GM21528 (cell line): ENCODE measurements at regions not wholly inside any gene's neighbourhood (a gene's known extent, or its start where the extent isn't known, plus 50 kb on each side); places are given as distances from the start of the nearest gene placed in this dataset.
A peak's percentile ranks its signal among the peaks of the same experiment; 100 is the strongest.

Source experiments
- ATAC-seq: cut with Tn5 transposase; IDR thresholded peaks from one replicate; pipeline ENCODE4 v1.9.1; 2021; ENCODE audit warnings: mild to moderate bottlenecking, moderate library complexity; ENCODE audit not compliant: unreplicated experiment, low FRiP score

DNA sequence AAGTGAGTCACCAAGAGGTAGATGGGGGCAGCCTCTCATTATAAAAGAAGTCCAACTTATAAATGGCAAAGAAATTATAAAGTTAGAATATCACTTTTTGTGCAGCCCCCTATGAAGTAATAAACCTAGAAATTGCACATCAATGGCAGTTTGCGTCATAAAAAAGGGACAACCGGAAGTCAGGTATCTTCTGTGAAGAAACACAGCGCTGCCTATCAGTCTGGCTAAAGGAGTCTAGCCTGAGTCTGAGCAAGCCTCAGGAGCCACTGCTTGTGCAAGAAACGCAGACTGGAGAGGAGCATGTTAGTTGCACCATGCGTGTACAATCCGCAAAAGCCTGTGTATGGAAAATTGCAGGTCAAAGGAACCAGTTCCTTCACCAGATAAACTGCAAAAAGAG is 178.4 kb downstream of the ARRDC4 start:
- ATAC-seq: no peak

GRCh38 chr15:98139337-98139736 is 178.8 kb downstream of the ARRDC4 start:
- ATAC-seq: no peak

DNA sequence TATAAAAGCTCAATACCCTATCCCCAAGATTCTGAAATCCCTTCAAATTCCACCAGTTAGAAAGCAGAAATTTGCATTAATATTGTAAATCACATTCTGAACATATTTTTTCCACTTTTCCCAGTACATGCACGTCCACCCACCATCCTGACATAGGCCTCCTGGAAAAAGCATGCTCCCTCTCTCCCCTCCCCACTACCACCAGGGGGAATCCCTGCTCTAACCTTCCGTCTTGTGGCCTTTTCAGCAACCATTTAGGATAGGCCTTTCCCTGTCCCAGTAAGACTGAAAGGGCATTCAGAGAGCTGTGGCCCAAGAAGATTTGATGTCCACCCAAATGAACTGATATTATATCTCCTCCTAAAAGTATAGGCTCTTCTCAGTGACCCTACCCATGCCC is 182.1 kb downstream of the ARRDC4 start:
- no peak for ATAC-seq

DNA sequence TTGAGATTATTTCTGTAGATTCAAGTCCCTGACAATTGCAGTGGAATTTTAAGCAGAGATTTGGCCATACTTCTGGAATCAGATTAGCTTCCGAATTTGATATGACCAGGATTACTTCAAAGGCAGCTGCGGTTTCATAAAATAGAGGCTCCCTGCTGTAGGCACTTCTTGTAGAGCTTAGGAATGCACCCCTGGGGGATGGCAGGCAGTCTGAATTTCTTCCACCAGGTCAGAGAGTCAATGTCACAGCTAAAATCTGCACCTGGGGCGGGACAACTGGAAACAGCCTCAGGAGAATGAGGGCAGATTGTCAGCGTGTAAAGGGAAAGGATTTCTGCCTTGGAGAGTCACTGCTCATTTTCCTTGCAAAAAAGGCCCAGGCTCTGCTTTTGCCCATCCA is 182.6 kb downstream of the ARRDC4 start:
- ATAC-seq: no peak

GRCh38 chr15:98144388-98144787 is 183.9 kb downstream of the ARRDC4 start:
- no peak for ATAC-seq

DNA sequence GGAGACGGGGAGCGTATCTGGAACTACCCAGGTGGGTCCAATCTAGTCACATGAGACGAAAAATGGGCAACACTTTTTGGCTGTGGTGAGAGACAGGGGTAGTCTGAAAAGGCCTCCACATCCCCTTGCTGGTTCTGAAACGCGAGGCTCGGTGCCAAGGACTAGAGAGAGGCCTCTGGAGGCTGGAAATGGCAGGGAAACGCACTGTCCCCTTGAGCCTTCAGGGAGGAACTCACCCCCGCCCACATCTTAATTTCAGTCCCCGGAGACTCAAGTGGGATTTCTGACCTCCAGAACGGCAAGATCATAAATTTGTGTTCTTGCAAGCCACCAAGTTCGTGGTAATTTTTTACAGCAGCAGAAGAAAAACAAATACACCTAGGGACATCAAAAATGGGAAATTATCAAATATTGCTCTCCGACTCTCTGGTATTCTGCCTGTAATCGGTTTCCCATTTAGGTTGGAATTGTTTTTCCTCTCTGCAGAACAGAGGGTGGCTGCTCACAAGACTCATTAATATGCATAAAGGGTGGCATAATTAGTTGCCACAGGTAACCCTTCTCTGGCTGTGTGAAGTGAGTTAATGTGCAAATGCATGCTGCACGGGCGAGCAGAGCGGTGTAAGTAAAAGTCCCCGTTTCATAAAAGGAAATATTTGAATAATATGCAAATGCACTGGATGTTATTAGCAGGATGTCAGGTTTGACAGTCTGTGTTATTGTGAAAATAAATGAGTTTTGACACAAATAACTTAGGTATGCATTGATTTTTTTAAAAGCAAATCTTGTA is 185.7 kb downstream of the ARRDC4 start:
- no peak for ATAC-seq

- no peak for ATAC-seq
These were observed 186.9 kb downstream of the ARRDC4 start for GRCh38 chr15:98147415-98147814.

GRCh38 chr15:98150084-98150483 is 189.6 kb downstream of the ARRDC4 start:
- no peak for ATAC-seq

DNA sequence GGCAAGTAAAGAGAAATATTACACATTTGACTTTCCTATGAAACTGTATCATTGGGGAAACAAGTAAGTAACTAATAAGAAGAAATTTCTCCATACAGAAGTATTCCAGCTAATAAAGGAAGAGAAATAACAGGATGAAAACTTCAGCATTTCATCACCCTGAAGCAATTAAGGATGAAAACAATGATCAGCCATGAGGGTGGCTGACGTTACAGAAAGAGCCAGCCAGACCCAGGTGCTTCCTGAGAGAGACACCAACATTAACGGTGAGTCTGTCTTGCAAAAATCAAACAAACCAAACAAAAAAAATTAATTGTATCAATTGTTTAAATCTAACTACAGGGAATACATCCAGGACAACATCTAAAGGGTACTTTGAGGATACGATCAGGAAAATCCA is 190.0 kb downstream of the ARRDC4 start:
- no peak for ATAC-seq

GRCh38 chr15:98151096-98151495 is 190.6 kb downstream of the ARRDC4 start:
- ATAC-seq: no peak

- ATAC-seq: no peak
These were observed 191.7 kb downstream of the ARRDC4 start for GRCh38 chr15:98152156-98152555.

GRCh38 chr15:98154863-98155262 is 194.4 kb downstream of the ARRDC4 start:
- no peak for ATAC-seq

DNA sequence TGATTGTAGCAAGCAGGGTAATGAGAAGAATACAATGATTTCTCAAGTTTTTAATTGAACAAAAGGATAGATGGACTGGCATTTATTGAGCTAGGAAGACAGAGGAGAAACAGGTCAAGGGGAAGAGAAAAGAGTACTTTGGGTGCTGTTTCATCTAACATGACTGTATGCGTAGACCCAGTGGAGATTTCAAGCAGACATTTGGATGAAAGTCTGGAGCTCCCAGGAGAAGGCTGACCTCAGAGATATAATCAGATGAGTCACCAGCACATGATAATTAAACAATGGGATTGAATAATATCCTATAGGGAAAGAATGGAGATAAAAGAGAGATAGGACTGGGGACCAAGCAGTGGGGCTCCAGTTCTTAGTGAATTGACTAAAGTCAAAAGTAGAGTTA is 194.9 kb downstream of the ARRDC4 start:
- ATAC-seq: no peak

DNA sequence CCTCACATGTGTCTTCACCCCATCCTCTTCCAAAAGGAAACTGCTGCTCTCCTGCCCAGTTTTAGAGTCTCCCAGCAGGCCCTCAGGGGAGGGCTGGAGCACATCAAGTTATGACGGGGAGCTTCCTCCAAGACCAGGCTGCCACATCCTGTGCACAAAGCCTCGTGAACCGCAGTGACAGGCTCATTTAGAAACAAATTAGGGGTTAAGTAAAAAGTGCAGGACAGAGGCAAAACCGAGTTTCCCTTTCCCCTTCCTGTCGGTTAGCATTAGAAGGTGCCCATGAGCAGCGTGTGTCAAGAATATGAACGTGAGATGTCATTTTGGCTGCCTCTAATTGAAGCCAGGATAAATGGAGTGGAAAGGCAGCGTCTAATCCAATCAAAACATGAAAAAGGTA is 199.7 kb downstream of the ARRDC4 start:
- peak; percentile 71 for ATAC-seq

- no peak for ATAC-seq
These were observed 203.0 kb downstream of the ARRDC4 start for GRCh38 chr15:98163319-98164045.

GRCh38 chr15:98164571-98164970 is 204.1 kb downstream of the ARRDC4 start:
- no peak for ATAC-seq

DNA sequence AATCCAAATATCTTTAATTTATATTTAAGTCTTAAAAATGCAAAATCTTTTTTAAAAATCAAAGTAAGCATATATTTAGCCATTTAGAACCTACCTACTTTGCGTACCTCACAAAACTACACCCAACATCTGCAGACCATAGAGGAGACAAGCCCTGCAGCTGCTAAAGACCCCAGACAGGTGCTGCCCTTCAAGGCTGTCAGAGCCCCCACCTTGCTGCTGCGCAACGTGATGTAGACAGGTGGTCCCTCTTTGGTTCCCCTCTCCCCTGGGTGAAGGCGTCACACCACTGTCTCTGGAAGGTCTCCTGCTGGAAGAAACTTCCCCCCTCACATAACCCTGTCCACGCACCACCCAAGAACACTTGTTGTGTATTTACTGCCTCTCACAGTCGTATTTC is 204.5 kb downstream of the ARRDC4 start:
- ATAC-seq: no peak

- ATAC-seq: no peak
These were observed 207.3 kb downstream of the ARRDC4 start for GRCh38 chr15:98167722-98168268.

- no peak for ATAC-seq
These were observed 209.0 kb downstream of the ARRDC4 start for GRCh38 chr15:98169551-98169950.

GRCh38 chr15:98174286-98174685 is 213.8 kb downstream of the ARRDC4 start:
- no peak for ATAC-seq

GRCh38 chr15:98174841-98175240 is 214.3 kb downstream of the ARRDC4 start:
- ATAC-seq: no peak
